GM21526 (cell line): ENCODE measurements at regions not wholly inside any gene's neighbourhood (a gene's known extent, or its start where the extent isn't known, plus 50 kb on each side); places are given as distances from the start of the nearest gene placed in this dataset.

Experiments used
- ATAC-seq: cut with Tn5 transposase; IDR thresholded peaks from one replicate; pipeline ENCODE4 v1.9.1; 2021; ENCODE audit warnings: moderate library complexity; ENCODE audit not compliant: unreplicated experiment, low FRiP score

- no peak for ATAC-seq
These were observed 153.2 kb downstream of the KLF6 start for GRCh38 chr10:3631701-3632330.

DNA sequence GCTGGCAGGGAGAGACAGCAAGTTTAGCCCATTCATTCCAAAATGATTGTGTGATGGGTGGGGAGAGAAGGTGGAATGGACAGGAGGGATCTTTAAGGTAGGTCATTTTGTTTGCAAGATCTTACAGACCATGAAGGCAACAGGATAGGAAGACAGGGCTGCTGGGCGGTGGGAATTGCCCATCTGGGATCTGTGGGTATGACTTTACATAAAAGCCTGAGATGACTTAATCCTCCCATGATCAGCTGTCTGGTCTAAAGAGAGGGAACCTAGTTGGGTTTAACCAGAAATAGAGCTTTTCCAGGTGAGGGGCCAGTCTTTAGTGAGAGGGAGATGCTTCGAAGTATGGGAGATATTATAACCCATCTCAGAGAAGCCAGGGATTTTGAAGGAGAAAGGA lies 153.7 kb downstream of the KLF6 start:
- no peak for ATAC-seq

- ATAC-seq: peak; percentile 69
These were observed 158.9 kb downstream of the KLF6 start for GRCh38 chr10:3625959-3626751.

DNA sequence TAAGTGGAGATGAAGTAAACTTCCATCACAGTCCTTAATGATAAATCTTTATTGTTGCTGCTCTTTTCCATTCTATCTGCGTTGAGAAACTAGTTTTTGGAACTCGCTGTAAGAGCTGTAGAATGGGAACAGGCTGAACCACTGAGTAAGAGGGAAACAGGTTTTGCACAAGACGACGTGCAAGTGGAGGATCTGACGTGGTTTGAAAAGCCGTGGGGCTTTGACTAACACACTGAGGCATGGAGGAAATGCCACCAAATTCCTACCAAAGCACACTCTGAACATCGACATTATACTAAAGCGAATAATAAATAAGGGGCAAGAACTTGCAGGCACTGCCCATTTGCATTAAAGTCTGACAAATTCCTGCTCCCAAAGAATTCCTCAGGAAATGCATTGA lies 160.6 kb downstream of the KLF6 start:
- no peak for ATAC-seq

GRCh38 chr10:3623746-3624145 lies 161.3 kb downstream of the KLF6 start:
- peak; percentile 47 for ATAC-seq

- peak; percentile 45 for ATAC-seq
These were observed 162.0 kb downstream of the KLF6 start for GRCh38 chr10:3622845-3623621.

- ATAC-seq: no peak
These were observed 162.6 kb downstream of the KLF6 start for GRCh38 chr10:3622427-3622826.

DNA sequence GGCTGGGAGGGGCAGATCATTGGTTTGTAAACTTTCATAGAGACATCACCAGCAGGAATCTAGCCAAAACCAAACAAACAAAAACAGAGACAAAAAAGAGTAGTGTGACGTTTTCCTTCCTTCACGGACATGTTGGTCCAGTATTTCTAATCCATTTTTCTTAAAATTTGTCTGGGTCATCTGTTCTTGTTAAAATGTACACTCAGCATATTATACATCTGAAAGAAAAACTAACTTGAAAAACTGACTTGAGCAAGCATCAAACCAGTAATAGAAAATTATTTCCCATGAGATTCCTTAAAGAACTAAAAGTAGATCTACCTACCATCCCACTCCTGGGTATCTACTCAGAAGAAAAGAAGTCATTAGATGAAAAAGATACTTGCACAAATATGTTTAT lies 164.2 kb downstream of the KLF6 start:
- no peak for ATAC-seq

- ATAC-seq: no peak
These were observed 165.8 kb downstream of the KLF6 start for GRCh38 chr10:3619241-3619640.

GRCh38 chr10:3616880-3617279 lies 168.1 kb downstream of the KLF6 start:
- no peak for ATAC-seq

DNA sequence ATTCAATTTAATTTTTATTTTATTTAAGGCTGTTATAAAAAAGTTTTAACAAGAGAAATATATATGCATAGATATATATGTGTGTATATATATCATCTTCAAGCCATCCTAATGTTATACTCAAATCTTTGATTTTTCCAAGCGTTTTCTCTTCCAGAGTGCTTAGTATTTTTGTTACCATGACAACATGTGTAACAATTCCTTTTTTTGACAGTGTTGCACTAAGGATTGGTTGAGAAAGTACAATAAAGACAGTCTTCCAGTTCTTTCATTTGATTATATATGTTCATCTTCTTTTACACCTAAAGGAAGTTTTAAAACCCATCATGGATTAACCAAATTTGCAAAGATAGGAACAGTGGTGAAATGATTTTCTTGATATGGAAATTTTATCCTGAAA lies 171.7 kb downstream of the KLF6 start:
- no peak for ATAC-seq

GRCh38 chr10:3612183-3613001 lies 172.6 kb downstream of the KLF6 start:
- ATAC-seq: no peak

DNA sequence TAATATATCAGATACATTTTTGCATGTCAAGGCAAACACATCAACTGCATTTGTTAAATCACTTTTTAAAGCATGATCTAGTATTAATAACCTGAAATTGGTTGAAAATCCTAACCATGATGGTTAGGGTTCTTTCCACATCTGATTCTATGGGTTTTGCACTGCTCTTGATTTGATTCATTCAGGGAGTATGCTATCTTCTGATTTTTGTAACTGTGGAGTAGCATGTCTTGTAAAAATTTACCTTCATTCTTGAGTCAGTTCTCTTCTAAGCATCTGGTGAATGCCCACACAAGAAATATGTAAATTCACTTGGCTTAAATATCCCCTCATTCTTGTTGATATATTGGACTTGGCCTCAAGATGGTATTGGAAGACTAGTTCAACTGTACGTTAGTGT lies 178.7 kb downstream of the KLF6 start:
- no peak for ATAC-seq

DNA sequence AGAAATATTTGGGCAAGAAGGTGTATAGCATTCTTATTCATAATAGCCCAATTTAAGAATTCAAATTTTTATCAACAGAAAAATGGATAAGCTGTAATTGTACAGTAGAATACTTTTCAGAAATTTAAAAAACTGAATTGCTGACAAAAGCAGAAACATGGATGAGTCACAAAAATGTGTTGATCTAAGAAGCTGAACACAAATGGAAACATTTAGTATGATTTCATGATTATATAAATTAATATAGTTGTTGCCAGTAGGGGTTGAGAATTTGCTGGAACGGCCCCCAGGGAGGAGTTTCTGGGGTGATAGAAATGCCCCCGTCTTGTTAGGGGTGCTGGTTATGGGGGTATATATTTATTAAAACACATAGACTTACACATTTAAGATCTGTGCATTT lies 179.1 kb downstream of the KLF6 start:
- ATAC-seq: no peak

GRCh38 chr10:3595736-3596135 lies 189.3 kb downstream of the KLF6 start:
- no peak for ATAC-seq

DNA sequence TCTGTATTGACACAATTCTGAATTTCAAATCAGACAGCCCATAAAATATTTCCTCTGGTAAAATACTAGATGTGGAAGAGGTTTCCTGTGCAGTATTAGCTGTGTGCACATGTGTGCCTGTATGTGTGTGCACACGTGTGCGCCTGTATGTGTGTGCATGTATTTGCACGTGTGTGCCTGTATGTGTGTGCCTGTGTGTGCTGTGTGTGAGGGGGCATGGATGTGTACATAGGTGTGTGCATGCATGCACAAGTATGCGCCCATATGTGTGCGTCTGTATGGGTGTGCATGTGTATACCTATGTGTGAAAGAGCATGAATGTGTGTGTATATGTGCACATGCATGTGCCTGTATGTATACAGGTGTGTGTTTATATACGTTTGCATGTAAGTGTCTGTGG lies 191.4 kb downstream of the KLF6 start:
- ATAC-seq: no peak

- ATAC-seq: no peak
These were observed 192.6 kb downstream of the KLF6 start for GRCh38 chr10:3592424-3592823.

DNA sequence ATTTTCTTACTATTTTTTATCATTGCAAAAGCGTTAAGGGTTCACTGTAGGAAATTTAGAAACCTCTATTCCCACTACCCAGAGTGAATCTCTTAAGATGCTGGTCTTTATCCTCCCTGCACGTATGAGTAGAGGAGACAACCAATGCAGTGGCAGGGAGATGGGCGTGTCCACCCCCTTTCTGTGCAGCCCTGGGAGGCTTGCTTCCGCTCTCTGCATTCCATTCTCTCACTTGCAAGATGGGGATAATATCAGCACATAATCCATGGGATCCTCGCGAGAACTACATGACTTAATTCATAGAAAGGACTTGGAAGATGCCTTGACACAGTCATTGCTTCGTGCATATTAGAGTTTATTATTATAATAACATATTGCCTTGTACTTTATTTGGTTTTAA lies 196.2 kb downstream of the KLF6 start:
- no peak for ATAC-seq

GRCh38 chr10:3588346-3588745 lies 196.7 kb downstream of the KLF6 start:
- ATAC-seq: no peak

DNA sequence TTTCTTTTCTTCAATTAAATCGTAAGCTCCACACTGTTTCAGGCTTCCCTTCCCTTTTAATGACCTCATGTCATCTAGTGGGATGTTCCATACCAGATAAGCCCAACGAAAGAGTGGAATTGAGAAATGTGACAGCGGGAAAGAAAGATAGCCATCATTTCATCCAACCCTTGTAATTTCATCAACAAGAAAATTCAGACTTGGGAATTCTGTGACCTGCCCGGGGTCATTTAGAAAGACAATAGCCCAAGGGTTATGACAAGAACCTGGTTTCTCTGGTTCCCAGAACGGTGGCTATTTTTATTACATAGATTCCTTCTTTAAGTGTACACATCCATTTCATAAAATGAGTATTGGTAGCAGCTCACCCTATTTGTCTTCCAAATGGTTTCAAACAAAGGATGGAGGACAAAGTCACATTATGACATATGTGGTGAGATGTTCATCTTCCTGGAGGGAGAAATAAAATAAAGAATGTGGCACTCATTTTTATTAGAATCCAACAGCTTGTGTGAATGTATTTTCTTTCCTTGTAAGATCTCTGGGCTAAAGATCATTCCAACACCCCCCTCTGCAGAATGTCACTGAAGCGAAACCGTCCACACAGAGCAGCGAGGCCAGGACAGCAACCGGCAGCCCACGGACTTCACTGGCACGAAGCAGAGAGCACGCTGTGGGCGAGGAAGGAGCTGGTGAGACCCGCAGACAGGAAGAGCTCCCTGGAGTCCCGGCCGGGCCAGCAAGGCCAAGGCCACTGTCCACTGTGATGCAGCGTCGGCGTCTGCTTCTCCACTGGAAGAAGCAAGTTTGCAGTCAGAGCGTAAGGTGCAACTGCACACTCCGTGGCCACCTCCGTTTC lies 199.9 kb downstream of the KLF6 start:
- no peak for ATAC-seq
